ENCODE measurements at regions not wholly inside any gene's neighbourhood (a gene's known extent, or its start where the extent isn't known, plus 50 kb on each side); places are given as distances from the start of the nearest gene placed in this dataset.

- 18 to 32% methylated on average over 6 of the region's 6 CpGs for whole genome bisulfite sequencing, 2 donors
- TF ChIP-seq CTCF (IDR thresholded peaks at IDR 0.05): no peak
- TF ChIP-seq POLR2A (IDR thresholded peaks at IDR 0.05): no peak
- no peak overlapping the region for H3K4me3 ChIP-seq (ENCODE audit: low read depth, poor library complexity, severe bottlenecking)
- intact Hi-C loops (cut with DNase I; ENCODE audit: low total_unique reads): no loop called here
- DNase-seq (ENCODE audit: low spot score in 2 of 2): no peak
Measured at GRCh38 chr10:28839600-28840007, 162.3 kb downstream of the BAMBI start.

GRCh38 chr10:28840202-28840601 is 162.9 kb downstream of the BAMBI start:
- WGBS, 2 donors: 80 to 86% methylated on average over 6 of the region's 6 CpGs
- no peak overlapping the region for H3K4me3 ChIP-seq (ENCODE audit: low read depth, poor library complexity, severe bottlenecking)
- DNase-seq (ENCODE audit: low spot score in 2 of 2): no peak
- intact Hi-C loops (cut with DNase I; ENCODE audit: low total_unique reads): no loop called here
- TF ChIP-seq CTCF (IDR thresholded peaks at IDR 0.05) (no peak), POLR2A (IDR thresholded peaks at IDR 0.05) (no peak)

DNA sequence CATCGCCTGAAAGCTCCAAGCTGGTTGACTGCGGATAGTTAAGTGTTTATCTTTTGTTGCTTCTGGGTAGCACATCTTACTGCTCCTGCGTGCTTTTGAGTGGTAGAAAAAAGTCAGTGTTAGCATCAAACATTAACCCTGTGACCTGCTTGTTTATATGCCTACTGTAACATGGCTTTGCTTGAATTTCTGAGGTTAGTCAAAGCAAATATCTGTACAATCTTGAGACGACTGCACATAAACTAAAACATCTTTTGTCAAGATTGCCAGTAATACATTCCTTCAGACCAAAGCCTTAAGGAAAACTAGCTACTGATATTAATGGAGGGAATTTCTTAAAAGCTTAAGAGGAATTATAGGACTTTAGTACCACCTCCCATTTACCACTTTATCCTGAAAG is 163.7 kb downstream of the BAMBI start:
- 70 to 81% methylated on average over 4 of the region's 4 CpGs for WGBS, 2 donors
- intact Hi-C loops (cut with DNase I; ENCODE audit: low total_unique reads): no loop called here
- H3K4me3 ChIP-seq (ENCODE audit: low read depth, poor library complexity, severe bottlenecking): no peak overlapping the region
- TF ChIP-seq POLR2A (IDR thresholded peaks at IDR 0.05) (no peak), CTCF (IDR thresholded peaks at IDR 0.05) (no peak)
- DNase-seq (ENCODE audit: low spot score in 2 of 2): no peak

GRCh38 chr10:28841625-28842024 is 164.3 kb downstream of the BAMBI start:
- 47 to 58% methylated on average over 2 of the region's 2 CpGs for WGBS, 2 donors
- intact Hi-C loops (cut with DNase I; ENCODE audit: low total_unique reads): no loop called here
- TF ChIP-seq POLR2A (IDR thresholded peaks at IDR 0.05) (no peak), CTCF (IDR thresholded peaks at IDR 0.05) (no peak)
- no peak overlapping the region for H3K4me3 ChIP-seq (ENCODE audit: low read depth, poor library complexity, severe bottlenecking)
- no peak for DNase-seq (ENCODE audit: low spot score in 2 of 2)

- 86 to 87% methylated on average over 3 of the region's 3 CpGs for WGBS, 2 donors
- TF ChIP-seq CTCF (IDR thresholded peaks at IDR 0.05) (no peak), POLR2A (IDR thresholded peaks at IDR 0.05) (no peak)
- DNase-seq (ENCODE audit: low spot score in 2 of 2): no peak
- no peak overlapping the region for H3K4me3 ChIP-seq (ENCODE audit: low read depth, poor library complexity, severe bottlenecking)
- intact Hi-C loops (cut with DNase I; ENCODE audit: low total_unique reads): no loop called here
Measured at GRCh38 chr10:28842321-28842720, 165.0 kb downstream of the BAMBI start.

DNA sequence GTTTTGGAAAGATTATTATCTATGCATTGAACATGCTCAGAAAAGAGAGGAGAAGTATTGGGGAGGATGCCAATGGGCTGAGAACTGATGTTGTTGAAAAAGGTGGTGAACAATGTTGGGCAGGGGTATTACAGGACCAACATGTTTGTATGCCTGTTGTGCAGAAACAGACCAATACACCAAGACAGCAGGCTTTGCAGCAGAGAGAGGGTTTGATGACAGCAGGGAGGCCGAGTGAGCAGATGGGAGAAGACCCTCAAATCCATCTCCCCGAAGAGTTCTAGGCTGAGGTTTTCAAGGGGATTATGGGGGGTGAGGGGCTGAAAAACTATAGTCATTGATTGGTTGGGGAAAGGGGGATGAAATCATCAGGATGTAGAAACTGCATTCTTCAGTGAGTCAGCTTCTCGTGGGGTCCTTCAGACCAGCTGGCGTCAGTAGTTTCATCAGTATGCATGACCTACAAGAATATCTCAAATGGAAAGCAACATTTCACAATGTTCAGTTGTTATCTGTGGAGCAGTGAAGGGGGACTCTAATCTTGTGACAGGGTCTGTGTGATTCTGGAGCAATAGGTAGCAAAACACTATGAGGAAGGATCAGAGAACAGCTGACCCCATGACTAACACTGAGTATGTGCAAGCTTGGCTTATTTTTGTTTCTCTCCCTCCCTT is 167.8 kb downstream of the BAMBI start:
- H3K4me3 ChIP-seq (ENCODE audit: low read depth, poor library complexity, severe bottlenecking): no peak overlapping the region
- 90 to 93% methylated on average over 4 of the region's 4 CpGs for WGBS, 2 donors
- no peak for DNase-seq (ENCODE audit: low spot score in 2 of 2)
- intact Hi-C loops (cut with DNase I; ENCODE audit: low total_unique reads): no loop called here
- TF ChIP-seq POLR2A (IDR thresholded peaks at IDR 0.05) (no peak), CTCF (IDR thresholded peaks at IDR 0.05) (no peak)

Measured in lower leg skin (tissue), 4 donors.